AG10803 (cell line): ENCODE measurements at regions not wholly inside any gene's neighbourhood (a gene's known extent, or its start where the extent isn't known, plus 50 kb on each side); places are given as distances from the start of the nearest gene placed in this dataset.

ENCODE experiments used
- DNase-seq: peaks from one replicate; pipeline ENCODE4 v3.0.0; 2010; ENCODE audit warnings: low read depth
- H3K4me3 ChIP-seq: 2 replicates; pipeline ENCODE4 v1.5.1; 2011; ENCODE audit warnings: mild to moderate bottlenecking, low read length, control low read depth
- TF ChIP-seq, protein P1 (sequence below): conservative IDR thresholded peaks from 2 replicates; pipeline ENCODE4 v1.5.1; 2011; ENCODE audit warnings: mild to moderate bottlenecking, low read length, control low read depth, inconsistent platforms

DNA sequence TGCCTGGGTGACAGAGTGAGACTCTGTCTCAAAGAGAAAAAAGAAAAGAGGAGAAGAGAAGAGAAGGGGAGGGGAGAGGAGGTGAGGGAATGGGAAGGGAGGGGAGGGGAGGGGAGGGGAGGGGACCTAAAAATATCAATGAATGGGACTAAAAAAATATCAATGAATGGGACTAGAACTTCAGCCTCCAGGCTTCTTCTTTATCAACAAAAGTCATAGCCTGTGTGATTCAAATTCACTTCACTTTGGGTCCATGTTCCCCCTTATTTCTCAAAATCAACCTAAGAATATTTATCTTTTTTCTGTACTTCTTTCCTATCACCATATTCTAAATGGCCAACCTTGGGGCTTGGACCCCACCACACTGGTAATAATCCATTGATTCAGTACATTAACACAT is 92.1 kb upstream of the PIK3C3 start:
- TF ChIP-seq, protein P1, sequence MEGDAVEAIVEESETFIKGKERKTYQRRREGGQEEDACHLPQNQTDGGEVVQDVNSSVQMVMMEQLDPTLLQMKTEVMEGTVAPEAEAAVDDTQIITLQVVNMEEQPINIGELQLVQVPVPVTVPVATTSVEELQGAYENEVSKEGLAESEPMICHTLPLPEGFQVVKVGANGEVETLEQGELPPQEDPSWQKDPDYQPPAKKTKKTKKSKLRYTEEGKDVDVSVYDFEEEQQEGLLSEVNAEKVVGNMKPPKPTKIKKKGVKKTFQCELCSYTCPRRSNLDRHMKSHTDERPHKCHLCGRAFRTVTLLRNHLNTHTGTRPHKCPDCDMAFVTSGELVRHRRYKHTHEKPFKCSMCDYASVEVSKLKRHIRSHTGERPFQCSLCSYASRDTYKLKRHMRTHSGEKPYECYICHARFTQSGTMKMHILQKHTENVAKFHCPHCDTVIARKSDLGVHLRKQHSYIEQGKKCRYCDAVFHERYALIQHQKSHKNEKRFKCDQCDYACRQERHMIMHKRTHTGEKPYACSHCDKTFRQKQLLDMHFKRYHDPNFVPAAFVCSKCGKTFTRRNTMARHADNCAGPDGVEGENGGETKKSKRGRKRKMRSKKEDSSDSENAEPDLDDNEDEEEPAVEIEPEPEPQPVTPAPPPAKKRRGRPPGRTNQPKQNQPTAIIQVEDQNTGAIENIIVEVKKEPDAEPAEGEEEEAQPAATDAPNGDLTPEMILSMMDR: no peak
- no peak overlapping the region for H3K4me3 ChIP-seq
- DNase-seq: no peak

DNA sequence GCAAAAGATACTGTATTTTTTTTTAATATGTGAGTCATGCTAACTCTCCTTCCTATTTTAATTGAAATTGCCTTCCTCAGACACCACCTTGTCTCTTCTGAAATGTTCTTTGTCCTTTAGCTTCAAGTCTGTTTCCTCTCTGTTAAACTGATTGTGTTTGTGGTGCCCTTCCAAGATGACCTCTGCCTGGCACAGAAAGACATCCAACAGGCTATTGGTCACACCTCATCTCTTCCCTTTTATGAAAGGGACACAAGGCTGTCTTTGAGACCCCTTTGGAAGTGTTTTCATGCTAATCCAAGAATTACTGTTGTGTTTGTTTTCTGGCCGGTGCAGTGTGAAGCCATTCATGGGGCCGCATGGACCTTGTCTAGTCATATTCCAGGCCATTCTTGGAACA is 94.0 kb upstream of the PIK3C3 start:
- no peak for DNase-seq
- TF ChIP-seq, protein P1: no peak
- no peak overlapping the region for H3K4me3 ChIP-seq

DNA sequence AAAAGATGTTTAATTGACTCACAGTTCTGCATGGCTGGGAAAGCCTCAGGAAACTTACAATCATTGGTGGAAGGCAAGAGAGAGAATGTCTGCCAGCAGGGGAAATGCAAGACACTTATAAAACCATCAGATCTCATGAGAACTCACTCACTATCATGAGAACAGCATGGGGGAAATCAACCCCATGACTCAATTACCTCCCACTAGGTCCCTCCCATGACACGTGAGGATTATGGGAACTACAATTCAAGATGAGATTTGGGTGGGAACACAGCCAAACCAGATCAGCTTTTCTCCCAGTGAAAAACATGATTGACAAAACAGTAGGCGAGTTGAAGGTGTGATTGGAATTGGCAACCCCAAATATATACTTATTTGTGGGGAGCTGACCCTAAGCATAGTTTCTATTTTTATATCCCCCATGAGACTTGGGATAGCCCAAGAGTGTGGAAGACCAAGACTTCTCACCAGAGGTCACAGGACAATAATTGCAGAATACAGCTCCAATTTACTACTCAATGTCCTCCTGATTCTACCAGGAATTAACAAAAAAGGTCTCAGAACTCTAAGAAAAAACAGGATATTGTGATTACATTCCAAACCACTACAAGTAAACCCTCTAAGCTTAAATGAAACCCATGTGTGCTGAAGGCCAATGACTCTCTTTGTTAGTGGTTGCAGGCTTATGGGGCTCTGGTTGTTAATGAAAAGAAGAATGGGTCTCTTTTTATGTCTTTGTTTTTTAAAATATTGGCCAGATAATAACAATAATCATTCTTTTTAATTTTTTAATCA is 96.1 kb upstream of the PIK3C3 start:
- TF ChIP-seq, protein P1: no peak
- peak; percentile 15 for DNase-seq

DNA sequence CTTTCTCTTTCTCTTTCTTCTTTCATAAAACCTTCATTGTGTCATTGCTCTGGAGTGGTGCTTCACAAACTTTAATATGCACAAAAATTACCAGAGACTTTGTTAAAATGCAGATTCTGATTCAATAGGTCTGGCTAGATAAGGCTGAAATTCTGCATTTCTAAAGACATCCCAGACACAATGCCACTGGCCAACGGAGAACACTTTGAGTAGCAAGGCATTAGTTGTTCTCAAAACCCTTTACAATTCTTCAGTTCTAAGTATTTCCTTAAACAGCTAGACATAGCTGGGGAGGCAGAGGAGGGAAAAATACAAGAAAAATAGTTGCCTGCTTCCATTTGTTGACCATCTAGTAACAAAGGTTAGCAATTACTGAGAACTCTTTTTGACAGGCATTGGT is 101.8 kb upstream of the PIK3C3 start:
- no peak for DNase-seq
- TF ChIP-seq, protein P1: no peak
- no peak overlapping the region for H3K4me3 ChIP-seq

More for the DNA sequence above, 96.1 kb upstream of the PIK3C3 start:
- H3K4me3 ChIP-seq: no peak overlapping the region

DNA sequence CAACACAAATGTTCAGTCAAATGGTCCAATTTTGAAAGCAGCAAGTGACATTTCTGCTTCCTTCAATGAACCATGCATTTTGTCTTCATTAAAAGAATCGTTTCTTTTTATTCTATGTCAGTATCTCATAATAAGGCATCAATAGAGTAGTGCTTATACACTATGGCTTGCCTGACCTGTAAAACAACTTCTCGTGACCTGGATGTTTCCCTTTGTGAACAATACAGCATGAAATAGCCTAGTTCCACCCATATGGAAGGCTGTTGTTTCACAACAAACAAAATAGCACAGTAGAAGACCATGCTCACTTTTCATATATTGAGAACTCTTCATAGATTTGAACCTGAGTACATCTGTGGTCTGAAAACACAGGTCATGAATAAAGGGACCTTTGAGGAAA is 104.3 kb upstream of the PIK3C3 start:
- TF ChIP-seq, protein P1: no peak
- no peak overlapping the region for H3K4me3 ChIP-seq
- DNase-seq: no peak

DNA sequence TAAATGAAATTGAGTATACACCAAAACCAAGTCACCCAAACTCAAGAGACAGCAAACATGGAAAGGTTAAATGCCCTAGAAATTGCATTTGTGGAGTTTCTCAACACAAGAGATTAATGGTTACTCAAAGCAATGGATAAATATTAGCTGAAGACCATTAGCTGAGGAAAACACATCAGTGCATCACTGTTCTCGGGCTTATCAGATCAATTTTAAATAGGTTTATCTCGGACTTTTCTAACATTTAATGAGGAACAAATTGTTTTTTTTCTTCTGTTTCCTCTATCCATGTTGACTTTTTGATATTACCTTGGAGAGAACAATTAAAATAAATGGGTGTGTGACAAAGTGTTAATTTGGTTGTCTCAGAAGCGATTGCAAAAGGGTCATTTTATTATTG is 105.4 kb upstream of the PIK3C3 start:
- no peak overlapping the region for H3K4me3 ChIP-seq
- DNase-seq: no peak
- TF ChIP-seq, protein P1: no peak

DNA sequence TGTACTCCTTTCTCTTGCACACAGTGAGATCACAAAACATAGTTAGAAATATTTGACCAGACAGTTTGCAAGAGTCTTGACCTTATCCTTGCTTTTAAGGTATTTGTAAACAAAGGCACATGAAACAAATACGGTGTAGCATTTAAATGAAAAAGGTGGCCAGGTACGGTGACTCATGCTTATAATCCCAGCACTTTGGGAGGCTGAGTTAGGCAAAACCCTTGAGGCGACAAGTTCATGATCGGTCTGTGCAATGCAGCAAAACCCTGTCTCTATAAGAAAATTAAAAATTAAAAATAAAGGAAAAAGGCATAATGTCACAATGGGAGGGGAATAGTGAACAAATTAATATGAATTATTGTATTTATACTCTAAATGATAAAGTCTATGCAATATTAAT is 109.5 kb upstream of the PIK3C3 start:
- no peak overlapping the region for H3K4me3 ChIP-seq
- TF ChIP-seq, protein P1: no peak
- DNase-seq: no peak
